Activated CD4-positive, alpha-beta T cell treated with anti-CD3 and anti-CD28 coated beads for 36 hours (primary cell): ENCODE measurements at regions not wholly inside any gene's neighbourhood (a gene's known extent, or its start where the extent isn't known, plus 50 kb on each side); places are given as distances from the start of the nearest gene placed in this dataset.

ENCODE experiments used
- ATAC-seq: fragments of 200-7000 bp; cut with Tn5 transposase; one replicate; pipeline ENCODE4 v1.10.0; 2021; ENCODE audit warnings: mild to moderate bottlenecking, moderate library complexity
- CTCF ChIA-PET: fragments of 350-600 bp; sonication (Branson Sonifier 250); formaldehyde crosslinking; loops from one replicate; lab custom pipeline; 2021; ENCODE audit warnings: antibody characterized with exemption; lab: Charles Lee
- POLR2A ChIA-PET: fragments of 350-600 bp; sonication (Branson Sonifier 250); formaldehyde crosslinking; loops from one replicate; lab custom pipeline; 2021; ENCODE audit warnings: antibody characterized with exemption, inconsistent platforms; lab: Charles Lee
- DNase-seq: peaks from one replicate; pipeline ENCODE4 v3.0.0-alpha.2; 2020
- H3K27ac Mint-ChIP-seq: one replicate; pipeline ENCODE4 v1.8.0; 2021; ENCODE audit warnings: mixed read lengths
- H3K27me3 Mint-ChIP-seq: one replicate; pipeline ENCODE4 v1.8.0; 2021; ENCODE audit warnings: mixed read lengths
- H3K36me3 Mint-ChIP-seq: one replicate; pipeline ENCODE4 v1.8.0; 2021; ENCODE audit warnings: low read depth, mixed read lengths
- H3K4me1 Mint-ChIP-seq: one replicate; pipeline ENCODE4 v1.8.0; 2021; ENCODE audit warnings: mixed read lengths
- H3K4me3 Mint-ChIP-seq: one replicate; pipeline ENCODE4 v1.8.0; 2021; ENCODE audit warnings: mild to moderate bottlenecking, moderate library complexity, mixed read lengths
- H3K9me3 Mint-ChIP-seq: one replicate; pipeline ENCODE4 v1.8.0; 2021; ENCODE audit warnings: low read depth, mixed read lengths
- intact Hi-C, 2 experiments: fragments of 100-400 bp; cut with DNase I in 1 of 2; cut with micrococcal nuclease in 1 of 2; formaldehyde crosslinking; loops; one replicate each; pipeline versions ENCODE4 v1.14.2 to v1.15.1; 2022 to 2024; cut with DNase I, micrococcal nuclease

- Mint-ChIP-seq H3K4me3 (no peak overlapping the region), H3K9me3 (peaks cover 1% of the 10 kb centered on the region), H3K27ac (no peak overlapping the region), H3K36me3 (no peaks in the 10 kb centered on the region), H3K4me1 (no peaks in the 10 kb centered on the region), H3K27me3 (no peaks in the 10 kb centered on the region)
- no peak for ATAC-seq
- POLR2A ChIA-PET: no interaction called here
- intact Hi-C loops: no loop called here
- no peak for DNase-seq
- CTCF ChIA-PET: no interaction called here
Observed at GRCh38 chrX:26083093-26083492, 55.0 kb upstream of the MAGEB18 start.
